RPMI8226 (cell line): ENCODE measurements at regions not wholly inside any gene's neighbourhood (a gene's known extent, or its start where the extent isn't known, plus 50 kb on each side); places are given as distances from the start of the nearest gene placed in this dataset.

ENCODE experiments used
- DNase-seq: peaks from one replicate; pipeline ENCODE4 v3.0.0-alpha.2; 2015

DNA sequence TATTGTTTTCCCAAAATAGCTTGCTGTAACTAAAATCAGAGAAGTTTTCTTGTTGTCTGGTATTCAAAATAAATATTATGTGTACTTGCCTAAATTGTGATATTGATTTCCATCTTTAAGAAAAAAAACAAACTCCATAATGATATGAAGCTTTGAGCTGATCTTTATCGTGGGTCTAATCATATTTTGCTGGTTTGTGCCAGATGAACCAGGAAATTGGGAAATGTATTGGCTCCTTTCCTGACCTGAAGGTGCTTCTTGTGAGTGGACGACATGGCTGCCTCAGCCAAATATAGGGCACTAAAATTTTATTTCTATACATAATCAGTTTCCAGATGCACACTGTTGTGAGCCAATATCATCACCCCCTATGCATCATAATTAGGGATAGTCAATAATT, 113.3 kb downstream of the DIPK2A start:
- DNase-seq, result no peak

DNA sequence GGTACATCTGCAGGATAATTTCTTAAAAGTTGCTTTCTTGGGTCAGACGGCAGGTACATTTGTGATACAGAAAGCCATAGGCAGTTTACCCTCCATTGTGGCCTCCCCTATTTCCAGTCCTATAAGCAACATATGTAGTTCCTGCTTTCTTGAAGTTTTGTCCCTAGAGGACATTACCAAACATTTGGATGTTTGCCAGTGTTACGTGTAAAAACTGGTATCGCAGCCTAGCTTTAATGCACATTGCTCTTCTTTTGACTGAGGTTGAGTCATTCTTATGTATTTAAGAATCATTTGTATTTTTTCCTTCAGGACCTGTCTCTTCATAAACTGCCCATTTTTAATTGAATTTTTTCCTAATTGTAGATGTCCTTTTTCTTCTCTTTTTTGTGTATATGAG, 114.3 kb downstream of the DIPK2A start:
- peak; percentile 41 for DNase-seq

DNA sequence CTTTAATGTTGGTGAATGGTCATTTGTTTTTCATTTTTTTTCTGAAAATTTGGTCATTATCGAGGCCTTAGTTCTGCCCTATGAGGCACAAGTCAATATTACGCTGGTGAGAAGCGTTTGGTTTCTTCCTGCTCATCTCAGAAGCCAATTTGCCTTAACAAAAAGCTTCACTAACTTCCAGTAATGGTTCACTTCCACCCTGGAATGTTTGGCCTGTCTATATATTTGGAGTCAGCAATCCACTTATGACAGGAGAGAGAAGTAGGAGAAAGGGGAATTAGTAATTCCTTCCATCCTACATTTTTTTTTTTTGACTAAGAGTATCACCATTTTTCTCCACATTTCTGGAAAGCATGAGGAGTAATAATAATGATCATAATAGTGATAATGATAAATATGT, 124.4 kb downstream of the DIPK2A start:
- DNase-seq, result no peak

DNA sequence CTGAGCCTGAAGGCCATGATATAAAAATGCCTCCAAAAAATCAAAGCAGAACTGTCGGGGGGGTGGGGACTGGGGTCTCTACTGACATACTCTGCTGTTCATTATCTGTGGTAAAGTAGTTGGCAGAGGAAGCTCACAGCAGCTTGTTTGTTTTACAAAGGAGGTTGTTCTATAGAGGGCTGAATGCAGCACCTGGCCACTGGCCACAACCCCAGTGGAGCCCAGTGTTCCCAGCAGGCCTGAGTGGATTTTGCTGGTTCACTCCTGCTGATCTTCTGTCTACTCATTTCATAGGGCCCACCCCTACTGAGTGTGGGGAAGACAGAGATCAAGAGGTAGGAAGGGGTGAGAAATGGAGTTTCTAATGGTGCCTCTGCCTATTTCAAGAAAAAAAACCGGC, 125.5 kb downstream of the DIPK2A start:
- no peak for DNase-seq

DNA sequence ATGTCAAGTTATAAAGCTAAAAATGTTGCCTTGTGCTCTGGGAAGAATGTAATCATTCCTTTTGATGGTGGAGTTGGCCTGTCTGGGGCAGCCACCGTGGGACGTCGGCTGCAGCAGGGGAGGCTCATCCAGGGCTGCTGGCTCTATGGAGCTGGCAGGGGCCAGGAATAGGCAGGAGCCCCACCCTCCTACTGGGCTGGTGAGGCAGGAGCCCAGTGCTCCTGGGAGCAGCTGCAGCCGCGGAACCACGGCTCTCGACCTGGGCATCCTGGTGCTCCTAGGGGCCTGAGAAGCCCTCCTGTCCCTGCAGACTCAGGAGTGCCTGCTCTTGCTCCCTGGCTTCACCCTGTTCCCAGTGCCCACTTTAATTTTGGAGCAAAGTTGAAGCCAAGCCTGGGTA, 127.1 kb downstream of the DIPK2A start:
- DNase-seq, result no peak

DNA sequence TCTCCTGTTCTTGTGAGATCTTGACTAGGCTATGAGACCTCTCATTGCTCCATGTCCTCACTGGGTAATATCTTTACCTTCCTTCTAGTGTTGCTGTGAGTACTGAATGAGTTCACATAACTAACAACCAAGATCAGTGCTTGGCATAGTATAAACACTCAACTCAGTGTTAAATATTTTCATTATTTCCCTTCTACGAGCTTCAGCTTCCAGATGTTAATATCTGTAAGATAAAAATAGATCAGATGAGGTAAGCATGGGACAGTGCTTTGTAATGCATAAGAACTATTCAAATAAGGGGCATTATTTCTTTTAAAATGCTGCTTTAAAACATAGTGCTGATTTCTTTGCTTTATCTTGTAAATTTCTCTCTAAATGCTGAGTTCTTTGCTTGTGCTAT, 130.8 kb downstream of the DIPK2A start:
- DNase-seq, result no peak

DNA sequence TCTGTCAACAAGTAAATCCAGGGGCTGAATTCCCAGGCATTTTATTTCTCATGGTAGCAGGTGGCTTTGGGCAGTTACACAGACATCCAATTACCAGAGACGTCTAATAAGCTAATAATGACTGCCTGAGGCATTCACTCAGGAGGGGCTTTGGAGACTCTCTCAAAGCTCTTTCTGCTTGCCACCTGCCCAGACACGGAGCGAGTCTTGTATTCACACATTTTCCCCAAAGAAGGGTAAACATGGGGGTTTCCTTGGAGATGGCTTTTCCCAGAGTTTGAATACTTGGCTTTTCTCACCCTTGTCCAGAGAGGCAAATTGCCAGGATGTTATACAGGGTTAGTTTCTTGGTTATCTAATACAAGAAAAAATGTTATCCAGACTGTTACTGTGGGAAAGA, 132.6 kb downstream of the DIPK2A start:
- no peak for DNase-seq

DNA sequence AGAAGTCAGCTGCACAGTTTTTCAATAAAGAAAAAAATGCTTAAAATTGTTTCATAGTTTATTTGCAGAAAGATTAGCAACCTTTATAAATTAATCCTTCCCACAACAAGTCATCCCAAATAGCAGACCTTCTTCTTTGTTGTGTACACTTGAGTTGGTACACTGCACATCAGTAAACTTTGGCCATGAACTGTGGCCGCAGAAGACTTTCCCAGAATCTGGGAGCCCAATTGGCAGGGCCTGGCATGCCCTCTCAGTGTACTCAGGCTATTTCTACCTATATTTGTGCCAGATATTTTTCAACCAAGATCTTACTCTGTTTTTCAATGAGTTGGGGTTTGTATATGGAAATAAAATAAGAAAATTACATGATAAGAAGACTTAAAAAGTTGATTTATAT, 133.1 kb downstream of the DIPK2A start:
- DNase-seq, result no peak

DNA sequence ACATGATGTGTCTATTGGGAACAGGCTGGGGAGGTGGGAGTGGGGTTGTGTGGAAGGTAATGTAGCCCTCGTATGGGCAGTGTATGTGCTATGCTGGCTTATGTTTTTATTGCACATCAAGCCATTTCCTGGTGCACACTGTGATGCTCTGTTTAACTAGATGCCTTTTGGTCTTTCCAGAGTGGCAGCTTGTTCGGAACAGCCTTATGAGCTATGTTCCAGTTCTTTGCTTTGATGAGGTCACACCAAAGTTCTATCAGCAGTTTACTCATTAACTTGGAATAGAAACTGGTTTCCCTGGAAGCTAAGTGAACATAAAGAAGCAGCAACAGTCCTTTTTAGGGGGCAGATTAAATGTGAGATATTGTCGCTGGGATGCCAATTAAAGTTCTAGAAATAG, 133.9 kb downstream of the DIPK2A start:
- no peak for DNase-seq

DNA sequence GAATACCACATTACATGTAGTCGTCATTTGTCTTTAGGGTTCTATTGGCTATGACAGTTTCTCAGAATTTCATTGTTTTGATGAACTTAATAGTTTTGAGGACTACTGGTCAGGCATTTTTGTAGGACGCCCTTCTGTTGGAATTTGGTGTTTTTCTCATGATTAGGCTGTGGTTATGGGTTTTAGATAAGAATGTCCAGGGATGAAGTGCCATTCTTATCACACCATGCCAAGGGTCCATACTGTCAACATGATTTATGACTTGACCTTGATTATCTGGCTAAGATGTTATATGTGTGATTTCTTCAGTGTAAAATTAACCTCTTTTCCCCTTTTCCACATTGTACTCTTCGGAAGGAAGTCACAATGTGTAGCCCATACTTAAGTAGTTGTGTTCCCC, 135.3 kb downstream of the DIPK2A start:
- DNase-seq, result no peak

DNA sequence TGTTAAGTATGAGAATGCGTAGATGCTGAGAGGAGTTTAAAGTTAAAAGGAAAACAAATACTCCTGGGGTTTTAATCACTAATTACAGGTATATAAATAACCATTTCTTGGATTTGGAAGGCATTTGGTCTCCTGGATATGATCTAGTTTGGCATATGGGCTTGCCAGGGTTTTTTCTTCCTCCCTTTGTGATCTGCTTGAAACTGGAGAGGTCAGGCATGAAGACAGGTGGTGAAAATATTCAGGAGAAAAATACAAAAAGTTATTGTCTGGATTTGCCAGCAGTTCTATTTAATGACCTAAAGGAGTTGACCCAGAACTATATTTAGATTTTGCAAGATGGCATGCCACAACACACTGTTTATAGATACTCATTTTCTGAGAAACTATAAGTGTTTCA, 136.3 kb downstream of the DIPK2A start:
- no peak for DNase-seq

DNA sequence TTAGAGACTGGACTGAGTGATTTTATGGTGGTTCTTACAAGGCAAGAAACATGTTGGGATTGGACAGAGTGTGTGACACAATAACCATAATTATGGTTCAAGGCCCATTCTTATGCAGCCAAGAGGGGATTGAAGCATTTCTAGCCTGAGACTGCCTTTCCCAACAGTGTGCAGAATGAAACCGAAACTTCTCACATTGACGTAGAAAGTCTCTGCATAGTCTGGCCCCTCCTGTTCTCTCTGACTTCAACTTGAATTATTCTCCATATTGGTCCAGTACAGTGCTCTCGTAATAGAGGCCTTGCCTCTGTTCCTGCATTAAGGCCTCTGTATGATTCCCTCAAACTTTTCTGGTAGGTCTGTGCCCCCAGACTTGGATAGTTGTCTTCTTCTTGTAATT, 138.3 kb downstream of the DIPK2A start:
- DNase-seq, result peak; percentile 40

DNA sequence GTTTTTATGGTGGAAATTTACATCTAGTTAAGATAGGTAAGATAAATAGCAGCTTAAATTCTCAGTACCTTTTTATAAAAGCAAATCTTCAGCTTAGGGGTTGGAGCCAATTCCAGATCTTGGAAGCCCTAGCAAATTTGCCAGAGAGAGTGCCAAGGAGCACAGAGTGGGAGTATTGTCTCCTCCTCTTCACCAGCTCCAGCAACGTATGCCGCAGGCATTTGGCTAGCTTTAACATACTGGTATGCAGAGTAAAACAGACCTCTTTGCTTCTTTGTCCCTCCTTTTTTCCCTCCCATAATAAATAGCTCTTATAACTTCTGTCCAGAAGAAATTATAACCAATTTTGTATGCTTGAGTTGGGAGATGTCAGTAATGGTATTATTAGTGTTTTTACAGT, 140.4 kb downstream of the DIPK2A start:
- DNase-seq, result no peak

DNA sequence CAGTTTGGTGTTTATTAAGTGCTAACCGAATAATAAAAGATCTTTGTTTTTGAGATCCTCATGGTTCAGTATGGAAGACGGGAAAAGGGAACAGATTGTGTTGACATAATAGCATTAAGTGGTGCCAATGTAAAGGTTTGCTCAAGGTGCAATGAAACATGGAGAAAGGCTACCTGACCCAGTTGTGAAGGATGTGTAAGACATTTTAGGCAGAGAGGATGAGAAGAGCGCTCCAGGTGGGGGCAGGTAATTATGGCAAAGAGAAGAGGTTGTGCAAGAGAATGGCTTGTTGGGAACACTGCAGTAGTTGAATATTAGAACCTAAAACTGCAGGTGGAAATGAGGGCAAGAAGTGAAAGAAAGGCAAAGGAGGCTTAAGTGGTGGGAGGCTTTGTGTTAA, 140.8 kb downstream of the DIPK2A start:
- DNase-seq, result no peak

DNA sequence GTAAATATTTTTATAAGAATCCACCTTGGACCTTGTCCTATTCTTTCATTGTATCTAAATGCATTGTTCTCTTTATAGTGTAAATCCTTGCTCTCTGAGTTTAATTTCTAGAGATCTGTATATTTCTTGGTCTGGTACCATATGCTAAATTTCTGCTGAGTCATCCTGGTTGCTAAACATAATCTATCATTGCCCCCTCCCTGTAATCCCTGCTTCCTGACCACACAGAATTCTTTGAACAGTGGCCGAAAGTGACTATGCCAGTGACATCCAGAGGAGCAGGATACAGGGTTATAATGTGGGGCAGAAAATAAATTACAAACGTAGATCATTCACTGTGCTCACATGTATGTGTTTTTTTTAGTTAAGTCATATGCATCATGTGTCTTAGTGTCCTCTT, 143.1 kb downstream of the DIPK2A start:
- no peak for DNase-seq

DNA sequence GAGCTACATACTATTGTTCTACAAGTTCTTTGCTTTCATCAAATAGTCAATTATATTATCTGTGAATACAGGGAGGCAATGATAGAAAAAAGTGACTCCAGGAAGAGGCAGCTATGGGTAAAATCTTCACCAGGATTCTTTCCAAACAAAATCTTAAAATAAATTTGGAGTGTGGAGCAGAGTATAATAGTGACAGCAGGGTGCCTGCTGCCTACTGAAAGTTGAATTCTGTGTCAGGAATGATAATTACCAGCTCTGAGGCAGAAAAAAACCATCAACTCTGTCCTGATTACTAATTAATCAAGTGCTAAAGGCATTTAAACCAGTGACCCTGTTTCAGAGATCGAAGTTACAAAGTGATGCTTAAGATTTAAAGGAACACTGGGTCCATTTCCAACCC, 148.0 kb downstream of the DIPK2A start:
- no peak for DNase-seq

DNA sequence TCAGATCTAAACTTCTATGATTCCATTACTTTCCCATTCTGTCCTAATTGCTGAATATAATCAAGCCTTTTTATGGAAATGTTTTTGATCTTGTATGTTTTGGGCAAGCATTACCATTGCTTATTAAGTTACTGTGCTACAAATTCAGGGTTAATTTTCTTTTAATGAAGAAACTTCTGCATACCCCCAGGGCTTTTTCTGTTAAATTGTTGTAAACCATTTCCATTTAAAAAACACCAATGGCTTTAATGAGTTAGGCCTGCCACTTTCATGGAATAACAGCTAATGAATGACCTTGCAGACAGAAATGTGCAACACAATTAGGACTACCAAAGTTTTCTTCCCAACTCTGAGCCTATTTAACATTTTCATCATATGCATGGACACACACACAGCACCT, 150.0 kb downstream of the DIPK2A start:
- DNase-seq, result no peak

DNA sequence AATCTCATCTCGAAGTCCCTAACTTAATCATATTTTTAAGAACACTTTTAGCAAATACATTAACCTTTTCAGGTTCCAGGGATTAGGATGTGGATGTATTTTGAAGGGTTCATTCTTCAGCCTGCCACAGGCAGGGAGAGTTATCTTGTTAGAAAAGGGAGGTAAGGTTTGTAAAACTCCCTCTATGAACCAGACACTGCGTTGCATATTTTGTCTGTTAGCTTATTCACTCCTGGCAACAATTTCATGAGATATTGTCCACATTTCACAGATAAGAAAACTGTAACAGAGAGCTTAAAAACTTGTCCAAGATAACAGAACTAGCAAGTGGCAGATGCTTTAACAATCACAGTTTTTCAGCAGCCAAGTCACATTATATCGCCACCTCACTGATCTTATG, 155.4 kb downstream of the DIPK2A start:
- DNase-seq, result no peak

DNA sequence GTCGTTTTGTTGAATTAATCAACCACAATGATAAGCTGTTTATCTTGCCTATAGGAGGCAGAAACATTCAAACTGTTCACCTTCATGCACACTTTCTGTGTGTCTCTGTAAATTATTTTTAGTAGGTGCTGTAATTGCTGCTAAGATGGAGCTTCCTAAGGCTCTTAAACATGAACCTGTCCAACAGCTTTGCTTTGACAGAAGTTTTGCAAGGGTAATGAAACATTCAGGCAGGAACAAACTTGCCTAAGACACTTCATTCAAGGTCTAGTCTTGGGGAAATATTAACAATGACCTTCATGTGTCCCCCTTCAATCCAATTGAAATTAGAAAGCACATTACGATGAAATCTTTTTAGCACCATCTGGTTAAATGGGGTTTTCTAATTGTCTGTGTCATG, 156.1 kb downstream of the DIPK2A start:
- DNase-seq, result no peak

DNA sequence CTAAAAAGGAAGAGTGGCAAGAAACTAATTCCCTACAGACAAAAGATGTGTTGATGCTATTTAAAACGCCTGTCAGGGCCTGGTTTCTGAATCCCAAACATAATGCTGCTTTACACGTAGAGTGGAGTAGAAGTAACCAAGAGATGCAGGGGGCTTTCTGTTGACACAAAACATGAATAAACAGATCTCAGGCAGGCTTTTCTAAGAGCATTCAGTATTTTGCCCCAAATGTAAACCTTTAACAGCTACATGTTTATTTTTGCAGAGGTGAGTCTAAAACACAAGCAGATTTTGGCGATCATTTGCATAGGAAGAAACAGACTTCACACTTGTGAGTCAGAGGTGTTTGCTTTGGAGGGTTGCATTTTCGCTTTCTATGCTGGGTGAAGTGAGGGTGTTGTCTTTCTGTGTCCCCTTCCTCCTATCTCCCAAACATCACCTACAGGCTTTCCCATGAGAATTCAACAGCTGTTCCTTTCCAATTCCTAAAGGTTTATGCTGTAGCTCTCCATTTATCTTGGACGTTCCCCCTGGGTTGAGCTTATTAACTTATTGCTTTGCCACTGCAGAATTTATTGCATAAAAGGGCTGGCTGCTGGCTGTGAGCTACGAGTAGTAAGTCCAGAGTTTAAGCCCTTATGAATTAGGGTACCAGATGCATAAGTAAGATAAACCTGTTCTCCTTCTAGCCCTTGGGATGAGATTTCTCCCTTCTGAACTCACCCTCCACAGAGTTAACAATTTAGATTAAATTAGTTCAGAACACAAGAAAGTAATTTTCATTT, 156.7 kb downstream of the DIPK2A start:
- DNase-seq, result no peak

DNA sequence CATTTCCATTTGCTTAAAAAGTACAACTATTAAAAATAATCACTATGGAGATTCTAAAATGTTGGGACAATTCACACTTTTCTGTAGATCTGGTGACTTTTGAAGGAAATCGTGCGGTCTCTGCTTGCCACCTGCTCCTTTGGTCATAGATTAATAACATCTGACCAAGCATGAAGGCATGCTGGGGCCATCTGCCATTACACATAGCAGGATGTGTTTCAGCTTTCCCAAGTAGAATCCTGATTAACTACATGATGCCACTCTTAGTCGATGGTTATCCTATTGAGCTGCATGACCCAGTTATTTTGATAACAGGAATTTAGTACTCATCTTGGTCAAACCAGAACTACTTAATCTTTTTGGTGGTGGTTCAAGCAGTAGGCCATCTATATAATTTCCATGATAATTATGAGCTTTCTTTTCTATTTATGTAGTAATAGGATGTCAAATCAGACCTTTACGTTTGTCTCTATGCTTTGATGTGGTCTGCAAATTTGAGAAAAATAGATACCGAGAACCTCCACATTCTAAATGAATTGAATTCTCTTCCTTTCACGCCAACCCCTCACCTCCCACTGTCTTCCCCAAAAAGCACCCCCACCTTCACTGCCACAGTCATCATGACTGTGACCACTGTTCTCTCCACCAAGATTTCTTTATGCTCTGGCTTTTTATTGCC, 158.1 kb downstream of the DIPK2A start:
- no peak for DNase-seq

DNA sequence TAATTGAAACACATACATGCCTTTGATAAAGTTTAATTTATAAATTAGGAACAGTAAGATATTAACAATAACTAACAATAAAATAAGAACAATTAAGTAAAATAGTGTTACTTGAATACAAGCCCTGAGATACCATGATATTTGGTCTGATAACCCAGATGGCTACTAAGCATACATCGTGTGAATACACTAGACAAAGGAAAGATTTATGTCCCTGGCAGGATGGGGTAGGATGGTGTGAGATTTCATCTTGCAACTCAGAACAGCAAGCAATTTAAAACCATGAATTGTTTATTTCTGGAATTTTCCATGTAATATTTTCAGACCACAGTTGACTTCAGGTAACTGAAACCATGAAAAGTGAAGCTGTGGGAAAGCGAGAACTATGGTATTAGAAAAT, 169.5 kb downstream of the DIPK2A start:
- no peak for DNase-seq

DNA sequence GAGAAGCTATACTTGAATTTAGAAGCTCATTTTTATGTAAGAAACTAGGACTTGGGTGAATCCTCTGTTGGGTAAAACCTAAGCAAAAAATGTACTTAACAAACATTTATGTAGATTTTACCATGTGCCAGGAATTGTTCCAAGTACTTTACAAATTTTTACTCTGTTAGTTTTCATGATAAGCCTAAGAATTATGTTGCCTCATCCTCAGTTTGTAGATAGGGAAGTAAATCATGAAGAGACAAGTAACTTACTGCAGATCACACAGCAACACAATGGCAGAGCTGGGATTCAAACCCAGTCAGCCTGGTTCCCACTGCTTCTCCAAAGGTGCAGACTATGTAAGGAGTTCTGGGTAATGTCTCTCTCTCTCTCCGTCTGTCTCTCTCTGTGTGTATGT, 169.9 kb downstream of the DIPK2A start:
- DNase-seq, result no peak

DNA sequence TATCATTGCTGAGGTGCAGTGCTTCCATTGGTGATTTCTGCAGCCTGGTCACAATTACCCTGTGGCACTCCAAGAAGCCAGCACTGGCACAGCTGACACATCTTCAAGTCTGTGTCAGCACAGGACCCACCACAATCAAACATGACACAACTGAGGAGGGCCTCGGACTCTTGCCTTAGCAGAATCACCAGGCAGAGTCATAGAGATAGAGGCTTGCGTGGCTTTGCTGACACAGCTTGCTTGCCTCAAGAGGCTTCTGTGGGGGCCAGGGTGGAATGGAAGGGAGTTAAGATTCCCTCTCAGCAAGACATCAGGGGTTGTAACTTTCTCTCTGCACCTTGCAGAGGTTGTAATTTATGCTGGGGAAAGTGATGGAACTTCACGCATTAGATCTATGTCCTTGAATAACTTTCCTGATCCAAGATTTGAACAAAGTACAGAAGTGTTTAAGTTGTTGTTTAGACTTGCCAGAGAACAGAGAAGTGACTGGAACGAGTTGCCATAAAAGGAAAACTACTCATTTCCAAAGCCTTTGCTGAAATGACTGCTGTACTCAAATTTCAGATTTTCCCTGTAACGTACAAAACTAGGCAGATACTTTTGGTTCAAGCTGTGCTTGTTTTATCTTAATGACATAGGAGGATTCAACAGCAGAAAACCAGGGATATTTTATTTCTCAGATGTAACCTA, 170.7 kb downstream of the DIPK2A start:
- DNase-seq, result no peak
